Smooth muscle cell (in vitro differentiated cells): ENCODE measurements at regions not wholly inside any gene's neighbourhood (a gene's known extent, or its start where the extent isn't known, plus 50 kb on each side); places are given as distances from the start of the nearest gene placed in this dataset.

Experiments used
- DNase-seq: peaks from one replicate; lab custom pipeline; 2025; ENCODE audit not compliant: unreplicated experiment; lab: John Stamatoyannopoulos, UW
- H2AFZ ChIP-seq: fragments of 200-600 bp; sonication (generic); 2 replicates; pipeline ENCODE4 v1.6.0; 2016; ENCODE audit warnings: antibody characterized with exemption, low read depth, mild to moderate bottlenecking
- H3F3A ChIP-seq: fragments of 200-600 bp; sonication (generic); 2 replicates; pipeline ENCODE4 v1.6.0; 2017; ENCODE audit warnings: antibody characterized with exemption, low read depth
- H3K27ac ChIP-seq: fragments of 200-600 bp; sonication (generic); 2 replicates; pipeline ENCODE4 v1.5.1; 2016; ENCODE audit warnings: low read depth, mild to moderate bottlenecking
- H3K27me3 ChIP-seq: fragments of 200-600 bp; sonication (generic); 2 replicates; pipeline ENCODE4 v1.6.1; 2016; ENCODE audit warnings: low read depth, mild to moderate bottlenecking
- H3K36me3 ChIP-seq: fragments of 200-600 bp; sonication (generic); 2 replicates; pipeline ENCODE4 v1.5.1; 2016; ENCODE audit warnings: low read depth
- H3K4me1 ChIP-seq: fragments of 200-600 bp; sonication (generic); 2 replicates; pipeline ENCODE4 v1.5.1; 2016; ENCODE audit warnings: low read depth
- H3K4me2 ChIP-seq: fragments of 200-600 bp; sonication (generic); 2 replicates; pipeline ENCODE4 v1.6.0; 2016; ENCODE audit warnings: mild to moderate bottlenecking
- H3K4me3 ChIP-seq: fragments of 200-600 bp; sonication (generic); 2 replicates; pipeline ENCODE4 v1.5.1; 2016; ENCODE audit warnings: mild to moderate bottlenecking
- H3K79me2 ChIP-seq: fragments of 200-600 bp; sonication (generic); 2 replicates; pipeline ENCODE4 v1.6.0; 2016; ENCODE audit warnings: low read depth, mild to moderate bottlenecking
- H3K9ac ChIP-seq: fragments of 200-600 bp; sonication (generic); 2 replicates; pipeline ENCODE4 v1.6.0; 2016; ENCODE audit warnings: low read depth
- H3K9me3 ChIP-seq: fragments of 200-600 bp; sonication (generic); replicated peaks from 2 replicates; pipeline ENCODE4 v1.5.1; 2016; ENCODE audit warnings: low read depth
- H4K20me1 ChIP-seq: fragments of 200-600 bp; sonication (generic); 2 replicates; pipeline ENCODE4 v1.6.0; 2016; ENCODE audit warnings: low read depth
- CTCF ChIP-seq: fragments of 200-600 bp; sonication (generic); IDR thresholded peaks from 2 replicates; pipeline ENCODE4 v1.5.1; 2017; ENCODE audit warnings: borderline replicate concordance, mild to moderate bottlenecking, antibody characterized with exemption; ENCODE audit not compliant: insufficient read depth, poor library complexity, severe bottlenecking
- WGBS: methylation state at CpG from one replicate; pipeline ENCODE4 v1.1.7; 2016; ENCODE audit warnings: low lambda C conversion rate; 5-methylcytosine and 5-hydroxymethylcytosine counted together

GRCh38 chr15:35626571-35627318 lies 80.8 kb upstream of the DPH6 start:
- H3K27ac ChIP-seq: no peak overlapping the region
- H2AFZ ChIP-seq: no peak overlapping the region
- H3K9me3 ChIP-seq: no peaks in the 10 kb centered on the region
- no peak for DNase-seq
- WGBS: 74% methylated on average over 7 of the region's 7 CpGs
- no peak overlapping the region for H3K4me3 ChIP-seq
- no peak for TF ChIP-seq CTCF
- H4K20me1 ChIP-seq: no peaks in the 10 kb centered on the region
- no peak overlapping the region for H3K9ac ChIP-seq
- H3K36me3 ChIP-seq: no peaks in the 10 kb centered on the region
- no peaks in the 10 kb centered on the region for H3F3A ChIP-seq
- no peak overlapping the region for H3K4me2 ChIP-seq
- no peaks in the 10 kb centered on the region for H3K27me3 ChIP-seq
- no peaks in the 10 kb centered on the region for H3K79me2 ChIP-seq
- H3K4me1 ChIP-seq: no peaks in the 10 kb centered on the region

GRCh38 chr15:35627696-35628095 lies 81.7 kb upstream of the DPH6 start:
- H2AFZ ChIP-seq: no peak overlapping the region
- H3K36me3 ChIP-seq: no peaks in the 10 kb centered on the region
- H3K27ac ChIP-seq: no peak overlapping the region
- H4K20me1 ChIP-seq: no peaks in the 10 kb centered on the region
- H3K4me3 ChIP-seq: no peak overlapping the region
- TF ChIP-seq CTCF: no peak
- H3K4me1 ChIP-seq: no peaks in the 10 kb centered on the region
- H3K4me2 ChIP-seq: no peak overlapping the region
- no peaks in the 10 kb centered on the region for H3K79me2 ChIP-seq
- WGBS: 98% methylated on average over 2 of the region's 2 CpGs
- H3K9ac ChIP-seq: no peak overlapping the region
- H3K27me3 ChIP-seq: no peaks in the 10 kb centered on the region
- DNase-seq: no peak
- no peaks in the 10 kb centered on the region for H3K9me3 ChIP-seq
- no peaks in the 10 kb centered on the region for H3F3A ChIP-seq

GRCh38 chr15:35629766-35630165 lies 83.8 kb upstream of the DPH6 start:
- H3K4me1 ChIP-seq: no peaks in the 10 kb centered on the region
- no peak overlapping the region for H3K9ac ChIP-seq
- no peak for DNase-seq
- H3K36me3 ChIP-seq: no peaks in the 10 kb centered on the region
- H3F3A ChIP-seq: no peaks in the 10 kb centered on the region
- no peaks in the 10 kb centered on the region for H3K9me3 ChIP-seq
- 90% methylated on average over 3 of the region's 3 CpGs for WGBS
- no peaks in the 10 kb centered on the region for H4K20me1 ChIP-seq
- no peaks in the 10 kb centered on the region for H3K27me3 ChIP-seq
- no peak overlapping the region for H3K27ac ChIP-seq
- H2AFZ ChIP-seq: no peak overlapping the region
- H3K4me2 ChIP-seq: no peak overlapping the region
- H3K79me2 ChIP-seq: no peaks in the 10 kb centered on the region
- no peak overlapping the region for H3K4me3 ChIP-seq
- TF ChIP-seq CTCF: no peak

- Histone ChIP-seq H2AFZ (no peak overlapping the region), H3K4me2 (no peak overlapping the region), H3K9me3 (no peaks in the 10 kb centered on the region), H4K20me1 (no peaks in the 10 kb centered on the region), H3K36me3 (no peaks in the 10 kb centered on the region), H3K9ac (no peak overlapping the region), H3K4me1 (no peaks in the 10 kb centered on the region), H3K27me3 (no peaks in the 10 kb centered on the region), H3K79me2 (no peaks in the 10 kb centered on the region), H3K27ac (no peak overlapping the region), H3K4me3 (no peak overlapping the region), H3F3A (no peaks in the 10 kb centered on the region)
- no peak for DNase-seq
- no peak for TF ChIP-seq CTCF
- 79% methylated on average over 3 of the region's 3 CpGs for WGBS
Measured at GRCh38 chr15:35630532-35630931, 84.6 kb upstream of the DPH6 start.
